ENCODE measurements at regions not wholly inside any gene's neighbourhood (a gene's known extent, or its start where the extent isn't known, plus 50 kb on each side); places are given as distances from the start of the nearest gene placed in this dataset.

GRCh38 chr2:422676-423435 lies 135.0 kb upstream of the ALKAL2 start:
- TF ChIP-seq CTCF (IDR thresholded peaks at IDR 0.05; ENCODE audit: low read depth, low read length, missing control alignments), result no peak
- H3K4me3 ChIP-seq (replicated peaks; ENCODE audit: low read depth, low read length), result no peak overlapping the region
- DNase-seq (ENCODE audit: extremely low read depth, low read depth), result no peak

GRCh38 chr2:421406-421805 lies 133.5 kb upstream of the ALKAL2 start:
- DNase-seq (ENCODE audit: extremely low read depth, low read depth), result no peak
- H3K4me3 ChIP-seq (replicated peaks; ENCODE audit: low read depth, low read length), result no peak overlapping the region
- no peak for TF ChIP-seq CTCF (IDR thresholded peaks at IDR 0.05; ENCODE audit: low read depth, low read length, missing control alignments)

GRCh38 chr2:419687-420317 lies 131.9 kb upstream of the ALKAL2 start:
- TF ChIP-seq CTCF (IDR thresholded peaks at IDR 0.05; ENCODE audit: low read depth, low read length, missing control alignments), result no peak
- no peak for DNase-seq (ENCODE audit: extremely low read depth, low read depth)
- no peak overlapping the region for H3K4me3 ChIP-seq (replicated peaks; ENCODE audit: low read depth, low read length)

- DNase-seq (ENCODE audit: extremely low read depth, low read depth), result no peak
- no peak for TF ChIP-seq CTCF (IDR thresholded peaks at IDR 0.05; ENCODE audit: low read depth, low read length, missing control alignments)
- H3K4me3 ChIP-seq (replicated peaks; ENCODE audit: low read depth, low read length), result no peak overlapping the region
Measured at GRCh38 chr2:417662-418061, 129.8 kb upstream of the ALKAL2 start.

- TF ChIP-seq CTCF (IDR thresholded peaks at IDR 0.05; ENCODE audit: low read depth, low read length, missing control alignments), result no peak
- H3K4me3 ChIP-seq (replicated peaks; ENCODE audit: low read depth, low read length), result no peak overlapping the region
- no peak for DNase-seq (ENCODE audit: extremely low read depth, low read depth)
Measured at GRCh38 chr2:417006-417405, 129.1 kb upstream of the ALKAL2 start.

GRCh38 chr2:415986-416610 lies 128.2 kb upstream of the ALKAL2 start:
- no peak for TF ChIP-seq CTCF (IDR thresholded peaks at IDR 0.05; ENCODE audit: low read depth, low read length, missing control alignments)
- H3K4me3 ChIP-seq (replicated peaks; ENCODE audit: low read depth, low read length), result no peak overlapping the region
- no peak for DNase-seq (ENCODE audit: extremely low read depth, low read depth)
